Fibroblast of lung (primary cell): ENCODE measurements at regions not wholly inside any gene's neighbourhood (a gene's known extent, or its start where the extent isn't known, plus 50 kb on each side); places are given as distances from the start of the nearest gene placed in this dataset.

ENCODE experiments used
- DNase-seq, 2 donors: peaks; one replicate each; pipeline versions ENCODE4 v3.0.0 to v3.0.0-alpha.2; 2010; ENCODE audit warnings: low read depth in 2 of 2
- H2AFZ ChIP-seq: 2 replicates; pipeline ENCODE4 v1.5.1; 2012; ENCODE audit warnings: low read length, control low read depth, inconsistent platforms
- H3K27ac ChIP-seq: 2 replicates; pipeline ENCODE4 v1.5.1; 2011; ENCODE audit warnings: low read length, control low read depth; ENCODE audit not compliant: insufficient read depth
- H3K27me3 ChIP-seq: 2 replicates; pipeline ENCODE4 v1.5.1; 2011; ENCODE audit warnings: mild to moderate bottlenecking, low read length; ENCODE audit not compliant: control insufficient read depth, insufficient read depth
- H3K36me3 ChIP-seq: 2 replicates; pipeline ENCODE4 v1.5.1; 2011; ENCODE audit warnings: low read length; ENCODE audit not compliant: control insufficient read depth, insufficient read depth
- H3K4me1 ChIP-seq: 2 replicates; pipeline ENCODE4 v1.5.1; 2011; ENCODE audit warnings: low read length; ENCODE audit not compliant: control insufficient read depth, insufficient read depth; ENCODE audit errors: extremely low read depth
- H3K4me2 ChIP-seq: 2 replicates; pipeline ENCODE4 v1.5.1; 2011; ENCODE audit warnings: low read length, control low read depth; ENCODE audit not compliant: insufficient read depth; ENCODE audit errors: extremely low read depth
- H3K4me3 ChIP-seq, 4 experiments: fragments of 200-600 bp in 1 of 4; sonication (generic) in 1 of 4; replicated peaks in 1 of 4; 2 replicates each; pipeline ENCODE4 v1.5.1; 2011 to 2016; ENCODE audit warnings: low read length in 4 of 4, low read depth in 3 of 4, mild to moderate bottlenecking in 3 of 4, control low read depth in 2 of 4, inconsistent platforms in 1 of 4, mixed read lengths in 1 of 4; ENCODE audit not compliant: insufficient read depth in 1 of 4; ENCODE audit errors: control extremely low read depth in 1 of 4
- H3K79me2 ChIP-seq: 2 replicates; pipeline ENCODE4 v1.5.1; 2012; ENCODE audit warnings: mild to moderate bottlenecking, low read length, inconsistent platforms; ENCODE audit not compliant: control insufficient read depth, insufficient read depth
- H3K9ac ChIP-seq: 2 replicates; pipeline ENCODE4 v1.5.1; 2011; ENCODE audit warnings: mild to moderate bottlenecking, low read length, control low read depth; ENCODE audit not compliant: insufficient read depth
- H3K9me3 ChIP-seq: 2 replicates; pipeline ENCODE4 v1.5.1; 2012; ENCODE audit warnings: low read depth, low read length; ENCODE audit not compliant: control insufficient read depth, insufficient read depth
- H4K20me1 ChIP-seq: 2 replicates; pipeline ENCODE4 v1.5.1; 2011; ENCODE audit warnings: low read length; ENCODE audit not compliant: control insufficient read depth, insufficient read depth; ENCODE audit errors: extremely low read depth
- CTCF ChIP-seq, 2 donors: IDR thresholded peaks in 1 of 2; conservative IDR thresholded peaks in 1 of 2; 1 replicate in 1 of 2; 2 replicates in 1 of 2; pipeline ENCODE4 v1.5.1; 2011 to 2012; ENCODE audit warnings: low read length in 2 of 2, control low read depth in 1 of 2, inconsistent platforms in 1 of 2, low read depth in 1 of 2, mild to moderate bottlenecking in 1 of 2
- EZH2 ChIP-seq: IDR thresholded peaks from 2 replicates; pipeline ENCODE4 v1.5.1; 2012; ENCODE audit warnings: low read length, control low read depth, mild to moderate bottlenecking; ENCODE audit errors: missing control alignments

- no peaks in the 10 kb centered on the region for H3K36me3 ChIP-seq
- no peaks in the 10 kb centered on the region for H3K27me3 ChIP-seq
- no peaks in the 10 kb centered on the region for H4K20me1 ChIP-seq
- no peaks in the 10 kb centered on the region for H3K4me1 ChIP-seq
- H3K4me3 ChIP-seq = no peak overlapping the region
- H3K27ac ChIP-seq = no peak overlapping the region
- TF ChIP-seq CTCF (conservative IDR thresholded peaks at IDR 0.05 in 1 of 2, IDR thresholded peaks at IDR 0.05 in 1 of 2; ENCODE audit: low read depth in 1 of 2, low read length in 2 of 2) (no peak), EZH2 (no peak)
- no peak overlapping the region for H3K4me2 ChIP-seq
- no peaks in the 10 kb centered on the region for H3K79me2 ChIP-seq
- no peak overlapping the region for H2AFZ ChIP-seq
- no peak overlapping the region for H3K9ac ChIP-seq
- DNase-seq = no peak
- no peaks in the 10 kb centered on the region for H3K9me3 ChIP-seq
These were observed 182.3 kb upstream of the CDYL start for GRCh38 chr6:4593951-4594350.

GRCh38 chr6:4592026-4592425 is 184.2 kb upstream of the CDYL start:
- Histone ChIP-seq H3K9ac (no peak overlapping the region), H3K79me2 (no peaks in the 10 kb centered on the region), H2AFZ (no peak overlapping the region), H3K4me1 (no peaks in the 10 kb centered on the region), H3K36me3 (no peaks in the 10 kb centered on the region), H3K4me3 (no peak overlapping the region), H4K20me1 (no peaks in the 10 kb centered on the region), H3K4me2 (no peak overlapping the region), H3K27ac (no peak overlapping the region), H3K9me3 (no peaks in the 10 kb centered on the region), H3K27me3 (no peaks in the 10 kb centered on the region)
- TF ChIP-seq CTCF (conservative IDR thresholded peaks at IDR 0.05 in 1 of 2, IDR thresholded peaks at IDR 0.05 in 1 of 2; ENCODE audit: low read depth in 1 of 2, low read length in 2 of 2) (no peak), EZH2 (no peak)
- DNase-seq = no peak

GRCh38 chr6:4591218-4591617 is 185.0 kb upstream of the CDYL start:
- no peak for DNase-seq
- Histone ChIP-seq H3K27ac (no peak overlapping the region), H3K27me3 (no peaks in the 10 kb centered on the region), H3K4me1 (no peaks in the 10 kb centered on the region), H3K4me2 (no peak overlapping the region), H3K9ac (no peak overlapping the region), H3K4me3 (no peak overlapping the region), H2AFZ (no peak overlapping the region), H3K9me3 (no peaks in the 10 kb centered on the region), H4K20me1 (no peaks in the 10 kb centered on the region), H3K36me3 (no peaks in the 10 kb centered on the region), H3K79me2 (no peaks in the 10 kb centered on the region)
- TF ChIP-seq CTCF (conservative IDR thresholded peaks at IDR 0.05 in 1 of 2, IDR thresholded peaks at IDR 0.05 in 1 of 2; ENCODE audit: low read depth in 1 of 2, low read length in 2 of 2) (no peak), EZH2 (no peak)
